OCI-M1 (cell line): ENCODE measurements at regions not wholly inside any gene's neighbourhood (a gene's known extent, or its start where the extent isn't known, plus 50 kb on each side); places are given as distances from the start of the nearest gene placed in this dataset.

ENCODE experiments used
- DNase-seq: peaks from one replicate; lab custom pipeline; 2025; lab: John Stamatoyannopoulos, UW

GRCh38 chr14:61893371-61893940 is 131.2 kb downstream of the SNAPC1 start:
- no peak for DNase-seq

DNA sequence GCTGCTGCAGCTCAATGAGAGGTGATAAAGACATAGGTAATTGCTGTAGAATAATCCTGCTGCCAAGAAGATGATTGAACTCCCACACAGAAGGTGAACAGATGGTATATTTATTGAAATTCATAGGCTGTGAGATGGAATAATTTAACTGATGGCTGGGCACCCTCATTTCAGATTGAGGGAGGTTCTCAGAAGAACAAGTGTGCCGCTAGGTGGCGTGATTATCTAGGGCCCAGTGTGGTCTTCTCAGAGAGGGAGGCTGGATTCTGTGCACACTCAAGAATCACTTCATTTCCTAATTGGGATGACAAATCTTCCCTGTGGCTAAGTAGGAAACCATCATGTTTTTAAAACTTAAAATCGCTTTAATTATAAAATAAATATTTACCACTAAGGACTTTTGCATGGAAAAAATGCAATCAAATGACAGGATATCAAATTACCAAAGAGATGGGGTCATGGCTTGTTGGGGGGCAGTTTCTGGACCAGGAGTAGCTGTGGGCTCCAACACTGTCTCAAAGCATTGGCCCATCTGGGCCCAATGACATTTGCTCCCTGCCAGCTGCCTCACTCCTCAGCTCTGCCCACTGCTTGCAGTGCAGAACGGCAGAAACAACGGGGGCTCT is 132.3 kb downstream of the SNAPC1 start:
- peak; percentile 60 for DNase-seq

GRCh38 chr14:61897300-61897699 is 135.1 kb downstream of the SNAPC1 start:
- no peak for DNase-seq

- DNase-seq = no peak
These were observed 136.3 kb downstream of the SNAPC1 start for GRCh38 chr14:61898568-61898967.

GRCh38 chr14:61899497-61899896 is 137.3 kb downstream of the SNAPC1 start:
- no peak for DNase-seq

- DNase-seq = no peak
These were observed 142.7 kb downstream of the SNAPC1 start for GRCh38 chr14:61904946-61905345.

- DNase-seq = no peak
These were observed 149.4 kb downstream of the SNAPC1 start for GRCh38 chr14:61911574-61911973.

DNA sequence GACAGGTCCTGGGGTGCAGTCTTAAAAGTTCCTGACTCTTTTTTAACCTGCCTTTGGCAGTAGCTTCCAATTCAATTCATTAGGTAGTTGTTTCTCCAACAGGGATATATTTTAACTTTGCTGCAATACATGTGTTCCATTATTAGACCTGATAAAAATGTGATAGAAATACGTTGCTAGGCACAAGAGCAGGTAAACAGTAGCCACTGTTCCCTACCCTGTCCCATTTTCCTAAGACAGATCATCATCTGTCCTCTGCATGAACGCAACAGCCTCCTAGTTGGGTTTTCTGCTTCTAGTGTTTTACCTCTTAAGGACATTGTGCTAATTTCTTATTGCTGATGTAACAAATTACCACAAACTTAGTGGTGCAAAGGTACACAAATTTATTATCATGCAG is 156.8 kb downstream of the SNAPC1 start:
- no peak for DNase-seq

- DNase-seq = no peak
These were observed 161.1 kb downstream of the SNAPC1 start for GRCh38 chr14:61923348-61923747.

GRCh38 chr14:61925043-61925442 is 162.8 kb downstream of the SNAPC1 start:
- no peak for DNase-seq

GRCh38 chr14:61925732-61926435 is 163.7 kb downstream of the SNAPC1 start:
- no peak for DNase-seq

GRCh38 chr14:61927060-61927459 is 164.8 kb downstream of the SNAPC1 start:
- DNase-seq = no peak

- DNase-seq = no peak
These were observed 165.3 kb downstream of the SNAPC1 start for GRCh38 chr14:61927520-61927919.

- DNase-seq = no peak
These were observed 166.1 kb downstream of the SNAPC1 start for GRCh38 chr14:61928300-61928699.

DNA sequence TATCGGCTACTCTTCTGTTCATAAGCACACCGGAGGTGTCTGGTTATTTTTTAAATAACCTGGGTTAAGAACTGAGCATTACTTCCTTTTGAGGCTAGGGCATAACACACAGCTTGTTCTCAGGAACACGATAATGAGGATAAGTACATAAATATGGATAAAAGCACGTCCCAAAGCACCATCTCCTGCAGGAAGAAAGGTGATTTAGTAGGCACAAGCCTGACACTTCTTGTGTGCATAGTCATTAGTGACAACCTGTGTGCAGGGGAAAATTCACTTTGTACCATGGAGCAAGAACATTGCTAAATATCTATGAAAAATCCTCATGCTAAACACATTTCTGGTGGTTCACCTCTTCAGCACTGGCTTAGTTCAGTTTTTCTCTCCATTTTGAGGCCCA is 166.5 kb downstream of the SNAPC1 start:
- DNase-seq = no peak

DNA sequence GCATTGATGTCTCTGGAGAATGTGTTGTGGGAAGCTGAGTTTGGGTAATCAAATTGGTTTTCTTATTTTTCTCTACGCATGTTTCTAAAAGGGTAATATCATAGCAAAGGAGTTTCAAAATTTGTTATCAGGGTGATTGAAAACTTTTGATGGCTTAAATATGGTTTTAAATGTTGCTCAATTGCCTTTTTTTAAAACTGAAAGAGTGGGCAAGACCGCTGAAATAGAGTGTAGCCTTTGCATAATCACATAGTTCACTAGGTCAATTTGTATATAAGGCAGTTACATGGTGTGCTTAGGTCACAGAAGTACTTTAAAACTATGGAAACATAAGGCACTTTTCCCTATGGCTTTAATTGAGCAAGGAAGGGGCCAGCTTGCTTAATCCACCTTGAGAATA is 167.4 kb downstream of the SNAPC1 start:
- no peak for DNase-seq

DNA sequence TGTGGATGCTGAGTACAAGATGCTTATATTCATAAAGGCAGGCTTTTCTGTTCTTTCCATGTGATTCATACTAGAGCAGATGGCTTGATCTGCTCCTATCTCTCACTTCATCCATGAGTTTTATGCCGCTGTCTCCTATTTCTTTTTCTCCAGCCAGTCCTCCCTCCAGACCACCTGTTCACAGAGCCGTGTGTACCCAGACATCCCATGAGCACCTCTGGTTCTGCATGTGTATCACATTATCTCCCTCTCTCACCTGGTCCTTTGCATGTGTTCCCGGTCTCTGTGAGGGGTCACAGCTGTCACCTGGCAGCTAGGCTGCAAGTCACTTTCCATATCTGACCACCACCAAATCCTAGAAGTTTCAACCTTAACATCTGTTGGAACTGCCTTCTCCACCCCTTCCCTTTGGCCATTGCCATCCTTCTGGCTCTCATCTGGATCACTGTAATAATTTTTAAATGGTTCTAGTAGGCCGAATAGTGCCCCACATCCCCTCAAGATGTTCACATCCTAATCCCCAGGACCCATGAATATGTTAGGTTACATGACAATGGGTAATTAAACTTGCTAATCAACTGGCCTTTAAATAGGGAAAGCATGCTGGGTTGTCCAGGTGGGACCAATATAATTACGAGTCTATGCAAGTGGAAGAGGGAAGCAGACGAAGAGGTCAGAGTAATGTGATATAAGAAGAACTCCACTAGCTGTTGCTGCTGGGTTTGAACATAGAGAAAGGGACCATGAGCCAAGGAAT is 168.1 kb downstream of the SNAPC1 start:
- no peak for DNase-seq

- DNase-seq = no peak
These were observed 170.8 kb downstream of the SNAPC1 start for GRCh38 chr14:61932974-61933373.

DNA sequence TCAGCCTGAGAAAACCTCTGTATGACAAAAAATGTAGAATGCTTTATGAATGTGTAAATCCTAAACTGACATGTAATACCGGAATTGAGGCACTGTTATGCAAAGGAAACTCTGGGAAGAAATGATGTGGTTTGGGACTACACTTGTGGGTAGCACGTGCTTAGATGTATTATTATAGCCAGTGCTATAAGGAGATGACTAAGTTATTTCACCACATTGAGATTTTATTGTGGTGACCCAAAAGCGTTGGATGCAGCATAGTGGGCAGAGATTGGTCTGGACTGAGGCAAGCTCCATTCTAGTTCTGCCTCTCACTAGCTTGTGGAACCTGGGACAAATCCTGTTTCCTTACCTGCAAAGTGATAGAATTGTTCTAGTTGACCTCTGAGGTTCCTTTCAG is 172.2 kb downstream of the SNAPC1 start:
- no peak for DNase-seq

- no peak for DNase-seq
These were observed 177.6 kb downstream of the SNAPC1 start for GRCh38 chr14:61939776-61940175.

- no peak for DNase-seq
These were observed 178.6 kb downstream of the SNAPC1 start for GRCh38 chr14:61940666-61941420.
